T1000 (cell line): ENCODE measurements at regions not wholly inside any gene's neighbourhood (a gene's known extent, or its start where the extent isn't known, plus 50 kb on each side); places are given as distances from the start of the nearest gene placed in this dataset.
"Not testable (repeated sequence)": the region's sequence is repeated elsewhere in the genome, so short reads cannot be mapped to it uniquely, and the experiment has no call there.

Experiments
- DNase-seq: peaks from one replicate; lab custom pipeline; 2025; ENCODE audit warnings: mixed read lengths; lab: John Stamatoyannopoulos, UW

DNA sequence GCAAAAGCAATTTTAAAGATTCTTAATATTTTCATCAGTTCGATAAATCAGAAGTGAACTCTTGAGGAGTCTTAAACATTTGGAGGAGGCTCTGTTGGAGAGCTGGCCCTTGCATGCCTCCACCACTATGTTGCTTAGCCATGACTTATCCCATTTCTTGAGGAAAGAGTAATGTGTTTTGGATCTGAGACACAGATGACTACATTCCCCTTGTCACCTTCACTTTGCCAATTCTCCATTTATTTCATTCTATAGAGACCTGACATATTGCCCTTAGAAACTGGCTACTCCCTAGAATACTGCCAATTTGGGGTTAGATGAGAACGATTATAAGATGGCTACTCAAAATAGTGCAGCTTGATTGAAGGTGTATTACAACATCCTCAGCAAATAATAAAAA lies 157.4 kb upstream of the TMEM260 start:
- no peak for DNase-seq

DNA sequence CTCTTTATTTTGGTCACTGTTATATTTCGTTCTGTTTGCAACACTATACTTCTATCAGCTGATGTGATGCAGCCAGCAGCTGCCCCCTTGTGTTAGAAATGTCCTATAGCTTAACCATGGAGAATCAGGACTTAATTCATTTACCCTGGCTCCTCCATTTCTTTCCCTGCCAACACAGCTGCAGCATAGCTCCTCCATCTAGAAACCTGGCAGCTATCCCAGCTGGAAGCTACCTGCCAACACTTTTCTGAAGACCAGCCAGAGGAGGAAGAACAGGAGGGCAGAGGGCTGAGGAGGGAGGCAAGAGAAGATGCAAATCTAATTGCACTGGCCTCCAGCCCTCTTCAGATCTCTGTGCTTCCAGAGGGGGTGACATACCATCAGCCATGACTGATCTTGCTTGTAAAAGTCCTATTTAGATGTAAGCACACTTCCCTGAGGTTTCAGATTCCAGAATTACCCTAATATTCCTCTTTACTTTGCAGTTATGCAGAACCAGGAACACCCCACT lies 156.8 kb upstream of the TMEM260 start:
- no peak for DNase-seq

DNA sequence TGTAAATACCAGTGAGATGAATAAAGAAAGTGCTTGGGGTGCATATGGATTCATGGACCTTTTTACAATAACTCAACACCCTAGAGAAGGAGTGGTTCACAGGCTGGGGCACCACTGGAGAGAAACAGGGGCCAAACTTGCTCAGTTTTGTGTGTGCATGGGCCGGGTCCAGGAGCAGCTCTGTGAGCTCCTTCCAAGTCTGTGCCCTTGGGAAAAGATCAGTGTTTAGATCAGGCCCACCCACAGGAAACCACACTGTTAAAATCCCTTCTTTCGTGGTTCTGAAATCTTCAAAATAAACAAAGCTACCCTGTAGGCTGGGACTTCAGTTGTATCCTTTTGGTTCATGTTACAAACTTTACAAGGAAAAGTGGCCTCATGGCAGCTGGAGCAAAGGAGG lies 156.1 kb upstream of the TMEM260 start:
- DNase-seq: peak; percentile 14

DNA sequence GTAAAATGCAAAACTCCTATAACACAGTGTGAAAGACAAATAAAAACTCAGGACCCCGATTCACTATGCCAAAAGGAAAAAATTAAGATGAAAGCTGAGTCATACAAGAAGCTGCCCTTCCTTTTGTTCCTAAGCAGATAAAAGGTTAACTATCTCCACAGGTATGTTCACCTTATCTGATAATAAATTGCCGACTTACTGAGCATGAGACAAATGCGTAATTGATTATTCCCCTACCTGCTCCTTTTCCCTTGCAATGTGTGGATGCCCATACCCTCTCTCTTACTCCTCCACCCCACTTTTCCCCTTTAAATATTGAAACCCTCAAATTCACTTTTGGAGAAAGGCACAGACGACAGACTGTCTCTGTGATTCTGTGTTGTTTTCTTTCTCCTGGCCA lies 148.6 kb upstream of the TMEM260 start:
- DNase-seq: no peak

DNA sequence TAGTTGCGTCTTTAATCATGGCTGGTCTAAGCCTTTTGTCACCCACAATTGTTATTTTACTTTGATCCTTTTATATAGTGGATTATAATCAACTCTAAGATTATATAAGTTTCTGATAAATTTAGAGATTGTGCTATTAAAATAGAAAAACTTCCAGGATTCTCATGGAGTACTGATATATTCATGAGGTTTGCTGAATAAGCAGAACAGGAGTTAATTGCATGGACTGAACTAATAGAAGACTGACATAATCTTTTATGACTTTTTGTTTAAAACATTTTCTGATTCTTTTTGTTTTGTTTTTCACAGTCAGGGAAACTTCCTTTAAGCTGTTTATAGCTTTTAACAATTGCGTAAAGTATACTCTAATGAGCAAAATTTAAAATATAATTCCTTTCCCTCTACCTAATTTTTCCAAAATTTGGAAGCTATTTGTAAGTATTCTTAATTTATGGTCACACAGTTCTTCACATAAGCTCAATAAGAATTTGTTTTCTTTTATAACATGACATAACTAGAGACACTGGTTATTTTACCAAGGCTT lies 129.9 kb upstream of the TMEM260 start:
- no peak for DNase-seq

DNA sequence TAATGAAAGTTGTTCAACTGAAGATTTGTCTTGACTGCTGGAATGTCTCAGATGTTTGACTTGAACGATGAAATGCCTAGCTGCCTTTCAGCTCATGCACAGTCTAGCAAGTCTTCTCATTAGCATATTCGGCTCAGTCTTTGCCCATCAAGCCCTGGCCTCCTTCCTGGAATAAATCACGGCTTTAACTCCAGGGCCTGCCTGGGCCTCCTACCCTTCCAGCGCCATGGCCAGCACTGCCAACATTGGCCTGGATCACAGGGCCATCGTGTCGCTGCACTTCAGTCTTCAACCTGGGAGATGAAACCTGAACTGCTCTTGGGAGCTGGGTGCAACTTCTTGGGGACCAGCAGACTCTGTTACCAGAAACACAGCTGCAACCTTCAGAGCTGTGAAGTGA lies 126.7 kb upstream of the TMEM260 start:
- DNase-seq: no peak

DNA sequence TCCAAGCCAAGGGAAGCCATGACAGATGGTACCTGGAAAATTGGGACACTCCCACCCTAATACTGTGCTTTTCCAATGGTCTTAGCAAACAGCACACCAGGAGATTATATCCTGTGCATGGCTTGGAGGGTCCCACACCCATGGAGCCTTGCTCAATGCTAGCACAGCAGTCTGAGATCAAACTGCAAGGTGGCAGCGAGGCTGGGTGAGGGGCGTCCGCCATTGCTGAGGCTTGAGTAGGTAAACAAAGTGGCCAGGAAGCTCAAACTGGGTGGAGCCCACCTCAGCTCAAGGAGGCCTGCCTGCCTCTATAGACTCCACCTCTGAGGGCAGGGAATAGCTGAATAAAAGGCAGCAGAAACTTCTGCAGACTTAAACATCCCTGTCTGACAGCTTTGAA lies 124.9 kb upstream of the TMEM260 start:
- DNase-seq: not testable (repeated sequence)

DNA sequence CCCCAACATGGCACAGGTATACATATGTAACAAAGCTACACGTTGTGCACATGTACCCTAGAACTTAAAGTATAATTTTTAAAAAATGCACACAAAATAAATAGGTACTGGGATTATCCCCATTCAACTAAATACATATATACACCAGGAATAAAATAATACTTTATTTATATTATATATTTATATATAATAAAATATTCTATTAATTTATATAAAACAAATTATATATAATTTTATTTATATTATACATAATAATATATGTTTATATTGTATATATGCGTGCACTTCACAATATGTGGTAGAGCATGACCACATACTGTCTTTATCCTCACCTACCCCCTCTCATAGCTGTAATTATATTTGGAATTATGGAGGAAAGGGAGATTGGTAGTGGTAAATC lies 119.1 kb upstream of the TMEM260 start:
- DNase-seq: no peak

DNA sequence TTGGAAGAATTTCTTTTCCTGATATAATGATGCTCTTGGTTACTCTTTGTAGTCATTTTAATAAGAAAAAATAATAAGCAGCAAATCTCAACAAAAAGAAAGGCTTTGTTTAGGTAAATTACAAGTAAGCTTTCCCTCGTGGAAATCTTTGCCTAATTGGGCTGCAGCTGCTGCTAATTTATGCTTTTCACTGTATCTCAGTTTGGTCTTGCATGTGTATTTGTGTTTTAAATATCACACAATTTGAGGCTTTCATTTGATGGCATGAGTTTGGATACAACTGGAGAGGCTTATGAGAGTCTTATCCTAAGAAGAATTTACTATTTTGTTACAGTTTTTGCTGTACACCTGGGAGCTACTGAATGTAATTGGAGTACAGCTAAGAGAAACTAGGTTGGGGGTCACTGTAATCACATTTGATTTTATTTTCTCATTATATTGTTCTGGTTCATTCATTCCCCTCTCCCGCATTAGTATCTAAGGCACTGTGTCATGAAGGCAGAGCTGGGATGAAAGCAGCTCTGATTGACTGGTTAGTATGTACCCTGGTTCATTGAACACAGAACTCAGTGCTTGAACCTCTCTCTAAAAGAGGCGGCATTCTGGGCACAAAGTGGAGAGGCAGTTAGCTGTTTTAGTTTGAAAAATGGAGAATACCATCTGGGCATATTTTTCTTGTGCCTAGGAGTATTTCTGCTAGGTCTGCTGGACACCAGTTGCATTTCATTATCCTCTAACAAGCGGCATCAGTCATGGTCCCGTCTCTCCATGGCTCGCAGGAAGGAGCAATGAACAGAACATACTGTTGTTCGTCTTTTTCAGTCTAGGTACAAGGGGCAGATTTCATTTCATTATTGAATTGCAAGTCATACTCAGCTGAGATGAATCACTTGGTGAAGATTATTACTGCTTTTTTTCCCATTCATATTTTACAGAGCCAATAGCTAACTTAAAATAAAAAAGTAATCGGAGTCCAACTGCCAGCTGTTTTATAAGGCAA lies 118.0 kb upstream of the TMEM260 start:
- no peak for DNase-seq

DNA sequence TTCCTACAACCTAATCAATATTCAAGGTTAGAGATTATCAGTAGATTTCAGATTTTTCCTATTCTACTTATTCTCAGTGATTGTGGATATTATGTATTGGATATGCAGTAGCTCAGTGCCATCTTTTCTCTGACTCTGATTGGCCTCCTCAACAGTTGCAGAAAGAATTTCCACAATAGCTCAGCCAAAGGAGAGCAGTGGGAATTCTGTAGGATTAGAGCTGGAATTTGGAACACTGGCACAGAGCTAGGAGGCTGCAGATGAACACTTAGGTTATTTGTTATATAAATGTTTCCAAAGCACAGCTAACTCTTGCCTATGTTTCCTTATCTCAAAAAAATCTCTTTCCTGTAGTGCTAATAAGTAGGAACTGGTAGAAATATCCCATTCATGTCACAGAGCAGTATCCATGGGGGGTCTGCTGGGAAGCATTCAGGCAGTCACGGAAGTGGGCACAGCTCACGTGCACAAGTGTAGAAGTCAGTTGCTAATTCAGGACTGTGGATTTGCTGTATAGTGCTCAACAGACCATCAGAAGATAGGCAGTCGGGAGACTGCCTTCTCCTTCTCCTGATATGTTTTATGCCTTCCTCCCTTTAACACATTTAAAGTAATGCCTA lies 116.2 kb upstream of the TMEM260 start:
- no peak for DNase-seq

DNA sequence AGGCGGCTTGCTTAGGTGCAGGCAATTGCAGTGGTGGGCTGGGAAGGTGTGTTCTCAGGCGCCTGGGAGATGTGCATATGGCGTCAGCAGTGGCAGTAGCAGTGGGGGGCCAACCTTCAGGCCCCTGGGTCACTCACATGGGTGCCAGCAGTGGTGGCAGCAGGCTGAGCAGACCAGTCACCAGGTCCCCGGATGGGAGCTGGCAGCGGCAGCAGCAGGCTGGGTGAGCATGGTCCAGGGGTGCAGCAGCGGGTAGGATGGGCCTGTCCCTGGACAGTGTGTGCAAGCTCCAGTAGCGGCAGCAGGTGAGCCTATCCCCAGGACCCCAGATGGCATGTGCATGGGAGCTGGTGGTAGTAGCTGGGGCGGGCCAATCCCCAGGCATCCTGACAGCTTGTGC lies 108.5 kb upstream of the TMEM260 start:
- no peak for DNase-seq

DNA sequence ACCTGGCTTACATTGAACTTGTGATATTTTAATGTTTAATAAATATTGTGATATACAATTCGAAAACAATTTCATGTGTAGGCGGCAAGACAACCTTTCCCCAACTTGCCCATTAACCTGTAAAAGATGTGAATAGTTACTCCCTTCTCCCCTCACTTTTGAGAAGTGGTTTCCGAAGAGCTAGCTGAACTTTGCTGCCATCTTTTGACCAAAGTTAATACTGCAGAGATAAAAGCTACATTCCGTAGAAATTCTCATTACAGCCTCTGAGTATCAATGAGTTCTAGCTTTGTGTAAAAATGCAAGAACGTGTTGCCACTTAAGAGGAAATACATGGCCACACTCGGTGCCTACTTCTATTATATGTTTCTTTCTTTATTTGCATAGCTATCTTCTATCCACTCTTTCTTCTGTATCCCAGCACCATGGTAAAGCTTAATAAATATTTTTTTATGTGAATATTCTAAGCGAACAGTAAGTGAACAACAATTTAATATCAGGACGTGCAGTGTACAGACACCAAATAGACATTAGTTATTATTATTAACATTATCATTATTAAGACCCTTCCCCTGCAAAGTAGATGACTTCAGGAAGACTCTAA lies 105.1 kb upstream of the TMEM260 start:
- peak; percentile 4 for DNase-seq

DNA sequence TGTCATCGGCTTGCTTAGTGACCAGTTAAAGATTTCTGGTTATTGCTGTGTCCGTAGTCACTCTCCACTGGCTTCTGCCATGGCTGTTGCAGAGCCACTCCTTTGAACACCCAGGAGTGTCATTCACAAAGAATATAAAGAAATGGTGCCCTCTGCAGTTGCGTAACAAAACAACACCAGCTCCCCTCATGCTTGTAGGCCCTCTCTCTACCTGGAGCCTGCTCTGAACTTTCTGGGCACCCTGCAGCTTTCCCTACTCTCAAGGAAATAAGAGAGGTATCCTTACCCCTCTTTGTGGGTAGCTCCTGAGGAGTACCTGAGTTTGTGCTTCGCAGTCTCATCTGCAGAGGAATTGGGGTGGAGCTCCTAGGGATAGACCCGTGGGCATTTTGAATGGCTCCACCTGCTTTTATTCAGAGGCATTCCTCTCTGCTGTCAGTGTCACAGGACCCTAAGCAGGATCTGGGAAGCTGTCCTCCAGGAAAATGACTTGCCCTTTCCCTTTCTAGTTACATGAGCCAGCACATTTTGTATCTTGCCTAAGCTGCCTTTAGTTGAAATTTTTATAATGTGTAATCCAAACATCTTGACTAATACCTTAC lies 97.2 kb upstream of the TMEM260 start:
- DNase-seq: no peak

DNA sequence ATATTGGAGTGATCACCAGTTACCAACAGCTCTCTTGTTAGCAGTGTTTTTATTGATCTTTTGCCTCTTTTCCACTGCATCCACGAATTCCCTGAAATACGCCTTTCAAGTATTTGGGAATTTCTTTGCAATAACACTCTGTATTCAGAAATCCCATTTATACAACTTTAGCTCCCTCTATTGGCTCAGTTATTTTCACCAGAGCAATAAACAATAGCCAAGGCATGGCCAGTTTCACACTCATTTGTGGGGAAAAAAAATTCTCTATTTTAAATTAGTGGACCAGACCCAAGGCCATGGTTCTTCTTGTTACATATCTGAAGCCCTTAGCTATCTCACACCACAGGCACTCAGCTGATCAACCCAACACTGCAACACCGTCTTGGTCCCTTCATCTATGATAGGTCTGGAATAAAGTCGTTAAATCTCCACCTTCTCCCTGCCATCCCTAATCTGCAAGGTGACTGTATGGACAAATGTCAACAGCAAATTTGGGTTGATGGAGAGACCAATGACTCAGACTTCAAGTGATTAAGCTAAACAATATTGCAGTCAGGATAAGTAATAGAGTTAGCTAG lies 92.4 kb upstream of the TMEM260 start:
- DNase-seq: no peak

DNA sequence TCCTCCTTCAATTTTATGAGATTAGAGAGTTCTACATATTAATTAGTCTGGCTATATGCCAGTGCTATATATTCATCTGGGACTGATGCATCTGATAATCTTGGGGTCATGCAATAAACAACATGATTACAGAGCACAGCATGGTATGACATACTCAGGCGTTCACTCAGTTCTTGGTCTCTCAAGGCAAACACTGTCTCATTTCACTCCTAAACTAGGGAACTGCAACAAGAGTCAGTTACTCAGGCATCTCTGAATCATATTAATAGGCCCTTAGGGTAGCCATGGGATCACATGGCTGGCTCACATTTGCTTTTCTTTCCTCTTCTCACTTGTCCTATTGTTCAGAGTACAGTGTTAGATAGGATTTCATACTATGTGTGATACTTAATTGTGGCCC lies 91.8 kb upstream of the TMEM260 start:
- peak; percentile 17 for DNase-seq

DNA sequence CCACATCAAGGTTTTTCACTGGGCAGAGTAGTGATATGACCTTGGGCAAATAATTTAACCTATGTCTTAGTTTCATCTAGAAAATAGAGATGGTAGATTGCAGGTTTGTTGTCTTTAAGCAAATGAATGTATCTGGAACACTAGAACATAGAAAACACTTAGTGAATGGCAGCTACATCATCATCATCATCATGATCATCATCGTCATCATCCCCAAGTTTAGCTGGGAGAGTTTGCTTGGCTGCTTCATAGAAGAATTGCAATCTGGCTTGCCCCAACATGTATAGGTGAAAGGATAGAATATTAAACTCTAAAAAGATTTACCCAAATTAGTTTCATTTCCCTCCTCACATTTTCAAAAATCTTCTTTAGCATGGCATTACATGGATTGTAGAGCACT lies 91.3 kb upstream of the TMEM260 start:
- no peak for DNase-seq

DNA sequence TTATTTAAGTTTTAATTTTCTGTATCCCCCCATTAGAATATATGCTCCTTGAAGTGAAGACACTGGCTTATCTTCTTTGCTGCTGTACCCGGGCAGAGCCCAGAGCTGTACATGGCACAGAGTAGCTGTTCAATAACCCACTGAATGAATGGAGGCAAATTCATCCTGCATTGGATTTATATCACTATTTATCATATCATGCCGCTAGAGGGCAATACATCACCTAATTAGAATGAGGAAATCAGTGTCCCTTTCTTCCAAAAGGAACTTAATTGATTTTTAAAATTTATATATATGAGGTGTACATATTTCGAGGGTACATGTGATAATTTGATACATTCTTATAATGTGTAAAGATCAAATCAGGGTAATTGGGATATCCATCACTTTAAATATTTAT lies 89.2 kb upstream of the TMEM260 start:
- no peak for DNase-seq

DNA sequence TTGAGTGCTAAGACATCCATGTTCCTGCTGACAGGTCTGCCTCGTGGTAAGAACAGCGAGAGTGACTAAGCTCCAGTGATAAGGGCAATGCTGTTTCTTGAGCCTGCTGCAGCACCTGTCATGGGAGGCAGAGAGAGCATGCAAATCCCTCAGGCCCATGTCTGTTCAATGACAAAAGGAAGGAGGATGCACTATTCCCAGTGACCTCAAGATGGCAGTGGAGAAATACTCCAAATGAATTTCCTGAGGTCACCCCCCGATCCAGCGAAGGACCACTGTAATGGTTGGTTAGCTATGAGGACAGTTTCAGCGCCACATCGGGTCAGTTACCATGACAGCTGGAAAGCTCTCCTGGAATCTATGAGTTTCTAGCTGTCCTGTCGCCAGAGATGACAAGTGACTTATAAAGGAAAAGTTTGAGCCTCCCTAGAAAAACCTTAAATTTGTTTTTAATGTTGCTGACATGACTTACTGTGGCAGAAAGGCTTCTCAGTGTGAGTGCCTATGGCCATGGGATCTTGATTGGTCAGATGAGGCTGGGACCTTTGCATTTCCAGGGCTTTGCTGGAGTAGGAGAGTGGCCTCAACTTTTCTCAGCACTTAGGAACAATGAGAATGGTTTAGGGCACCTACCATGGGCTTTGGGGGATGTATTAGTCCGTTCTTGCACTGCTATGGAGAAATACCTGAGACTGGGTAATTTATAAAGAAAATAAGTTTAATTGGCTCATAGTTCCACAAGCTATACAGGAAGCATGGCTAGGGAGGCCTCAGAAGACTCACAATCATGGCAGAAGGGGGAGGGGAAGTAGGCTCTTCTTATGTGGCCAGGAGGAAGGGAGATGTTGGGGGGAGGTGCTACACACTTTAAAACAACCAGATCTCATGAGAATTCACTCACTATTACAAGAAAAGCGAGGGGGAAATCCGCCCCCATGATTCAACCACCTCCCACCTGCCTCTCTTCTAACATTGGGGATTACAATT lies 88.0 kb upstream of the TMEM260 start:
- DNase-seq: peak; percentile 32

DNA sequence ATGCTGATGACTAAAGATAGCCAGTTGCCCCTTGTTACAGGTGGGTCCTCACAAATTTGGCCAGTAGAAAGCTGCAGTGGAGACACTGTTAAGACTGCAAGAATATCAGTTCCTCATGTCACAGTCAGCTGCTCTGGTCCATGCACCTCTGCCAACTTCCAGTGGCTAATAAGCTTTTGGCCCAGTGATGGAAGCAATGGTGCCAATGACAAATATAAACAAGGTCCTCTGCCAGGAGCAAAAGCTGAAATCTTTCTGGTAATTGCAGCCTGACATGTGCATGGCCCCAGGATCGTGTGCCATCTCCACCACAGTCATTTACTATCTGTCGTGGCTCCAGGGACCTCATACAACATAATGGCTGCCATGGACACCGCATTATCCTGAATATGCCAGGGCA lies 85.4 kb upstream of the TMEM260 start:
- DNase-seq: no peak

DNA sequence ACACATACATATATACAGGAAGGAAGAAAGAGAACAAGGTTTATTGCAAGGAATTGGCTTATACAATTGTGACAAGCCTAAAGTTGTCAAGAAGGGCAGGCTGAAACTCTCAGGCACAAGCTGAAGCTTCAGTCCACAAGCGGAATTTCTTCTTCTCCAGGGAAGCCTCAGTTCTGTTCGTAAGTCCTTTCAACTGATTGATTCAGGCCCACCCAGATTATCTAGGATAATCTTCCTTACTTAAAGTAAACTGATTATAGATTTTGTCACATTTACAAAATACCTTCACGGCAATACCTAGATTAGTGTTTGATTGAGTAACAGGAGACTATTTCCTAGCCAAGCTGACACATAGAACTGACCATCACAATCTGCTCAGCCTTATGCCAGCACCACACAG lies 81.5 kb upstream of the TMEM260 start:
- no peak for DNase-seq
